ENCODE measurements at regions not wholly inside any gene's neighbourhood (a gene's known extent, or its start where the extent isn't known, plus 50 kb on each side); places are given as distances from the start of the nearest gene placed in this dataset.

GRCh38 chr7:46160861-46161260 is 239.8 kb upstream of the IGFBP3 start:
- TF ChIP-seq CTCF (IDR thresholded peaks at IDR 0.05; ENCODE audit: low read depth, low read length) = no peak
- no peak for TF ChIP-seq POLR2A (IDR thresholded peaks at IDR 0.05; ENCODE audit: extremely low read depth, insufficient read length)
